Spleen (tissue), 11 donors: ENCODE measurements at regions not wholly inside any gene's neighbourhood (a gene's known extent, or its start where the extent isn't known, plus 50 kb on each side); places are given as distances from the start of the nearest gene placed in this dataset.

Experiments used
- DNase-seq: peaks from one replicate; pipeline ENCODE4 v3.0.0-alpha.2; 2020
- H3K27ac ChIP-seq, 8 donors: fragments of 200-600 bp; sonication (generic) in 7 of 8; 1 replicate in 4 of 8; 2 replicates in 4 of 8; pipeline versions ENCODE4 v1.5.0 to v1.8.0; 2016 to 2021; ENCODE audit warnings: inconsistent platforms in 4 of 8, mild to moderate bottlenecking in 4 of 8, moderate library complexity in 1 of 8
- H3K27me3 ChIP-seq, 7 donors: fragments of 200-600 bp; sonication (generic) in 6 of 7; replicated peaks in 1 of 7; 1 replicate in 4 of 7; 2 replicates in 3 of 7; pipeline versions ENCODE4 v1.5.0 to v1.8.0; 2016 to 2021; ENCODE audit warnings: inconsistent platforms in 3 of 7, mild to moderate bottlenecking in 1 of 7
- H3K36me3 ChIP-seq, 6 donors: fragments of 200-600 bp; sonication (generic) in 5 of 6; 1 replicate in 4 of 6; 2 replicates in 2 of 6; pipeline versions ENCODE4 v1.5.0 to v1.8.0; 2016 to 2021; ENCODE audit warnings: inconsistent platforms in 2 of 6
- H3K4me1 ChIP-seq, 6 donors: fragments of 200-600 bp; sonication (generic) in 5 of 6; 1 replicate in 3 of 6; 2 replicates in 3 of 6; pipeline versions ENCODE4 v1.5.0 to v1.8.0; 2016 to 2021; ENCODE audit warnings: inconsistent platforms in 3 of 6
- H3K4me3 ChIP-seq, 8 donors: fragments of 200-600 bp; sonication (generic) in 7 of 8; 1 replicate in 4 of 8; 2 replicates in 4 of 8; pipeline versions ENCODE4 v1.5.0 to v1.8.0; 2016 to 2021; ENCODE audit warnings: inconsistent platforms in 4 of 8, mild to moderate bottlenecking in 4 of 8, moderate library complexity in 2 of 8
- H3K9me3 ChIP-seq, 8 donors: fragments of 200-600 bp; sonication (generic) in 7 of 8; 1 replicate in 4 of 8; 2 replicates in 4 of 8; pipeline versions ENCODE4 v1.5.0 to v1.8.0; 2016 to 2021; ENCODE audit warnings: inconsistent platforms in 4 of 8
- POLR2A ChIP-seq, 3 donors: fragments of 450-650 bp; IDR thresholded peaks; one replicate each; pipeline ENCODE4 v1.5.1; 2017; ENCODE audit warnings: antibody characterized with exemption in 3 of 3, mild to moderate bottlenecking in 1 of 3
- POLR2AphosphoS5 ChIP-seq, 3 donors: sonication (generic); formaldehyde crosslinking; IDR thresholded peaks; one replicate each; pipeline ENCODE4 v1.5.1; 2017; ENCODE audit warnings: antibody characterized with exemption in 3 of 3
- WGBS, 5 donors: extraction: QIAGEN DNeasy Blood & Tissue Kit in 3 of 5; methylation state at CpG; one replicate each; pipeline versions ENCODE4 v1.1.5 to v1.1.7; 2013 to 2018; 5-methylcytosine and 5-hydroxymethylcytosine counted together
- intact Hi-C: fragments of 100-400 bp; cut with DNase I; formaldehyde crosslinking; loops from one replicate; pipeline ENCODE4 v1.15.0; 2023; ENCODE audit warnings: low total_unique reads
- TF ChIP-seq, protein P1 (sequence below), 11 experiments: fragments of 200-600 bp in 7 of 11; fragments of 450-650 bp in 4 of 11; sonication (generic) in 4 of 11; IDR thresholded peaks in 8 of 11; conservative IDR thresholded peaks in 3 of 11; 1 replicate in 7 of 11; 2 replicates in 4 of 11; pipeline versions ENCODE4 v1.4.0 to v1.8.0; 2016 to 2021; ENCODE audit warnings: antibody characterized with exemption in 11 of 11, inconsistent platforms in 4 of 11, mild to moderate bottlenecking in 1 of 11
- donor health status: healthy with polysubstance abuse.
- donor health status: DM: no; HTN: no; CAD: no; lungs with moderate emphysema.
- donor health status: DM: no; HTN: no; CAD: no.
- donor health status: Bipolar disorder and iron deficiency.
- donor health status: healthy.
- donor health status: DM: no; HTN: no; CAD: no.
- donor health status: DM: yes; HTN: yes; CAD: no.

DNA sequence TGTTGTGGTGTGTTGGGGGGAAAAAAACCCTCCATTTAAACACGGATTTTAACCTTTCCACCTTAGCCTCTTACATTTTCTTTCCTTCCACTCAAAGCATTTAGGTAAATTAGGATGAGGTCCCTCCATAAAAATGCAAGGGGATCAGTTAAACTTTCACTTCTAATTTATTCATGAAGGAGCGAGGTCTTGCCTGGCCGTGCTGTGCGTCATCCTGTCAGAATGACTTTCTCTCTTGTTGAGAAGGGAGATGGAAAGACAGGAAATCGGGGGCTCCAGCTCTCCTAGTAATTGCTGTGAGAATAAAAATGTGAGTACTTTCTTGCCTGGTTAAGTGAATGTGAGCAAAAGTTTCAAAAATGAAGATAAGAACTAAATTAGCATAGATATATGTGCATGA is 962.3 kb upstream of the NR2F2 start:
- intact Hi-C loops, result no loop called here
- WGBS, 5 donors, result 32 to 45% (median 43%) methylated on average over 5 of the region's 5 CpGs

GRCh38 chr15:95368755-95369601 is 961.5 kb upstream of the NR2F2 start:
- DNase-seq, result no peak
- Histone ChIP-seq H3K36me3 (no peaks in the 10 kb centered on the region), H3K4me1 (peaks cover 0 to 29% (median 6%) of the 10 kb centered on the region in 6 donors), H3K4me3 (no peak overlapping the region), H3K27me3 (no peaks in the 10 kb centered on the region), H3K27ac (no peak overlapping the region), H3K9me3 (peaks cover 0 to 4% (median 0%) of the 10 kb centered on the region in 8 donors)
- intact Hi-C loops, result no loop called here
- WGBS, 5 donors, result 74 to 82% (median 76%) methylated on average over 7 of the region's 7 CpGs
- TF ChIP-seq POLR2AphosphoS5 (IDR thresholded peaks at IDR 0.05) (no peak), POLR2A (IDR thresholded peaks at IDR 0.05) (no peak)
- TF ChIP-seq, protein P1, sequence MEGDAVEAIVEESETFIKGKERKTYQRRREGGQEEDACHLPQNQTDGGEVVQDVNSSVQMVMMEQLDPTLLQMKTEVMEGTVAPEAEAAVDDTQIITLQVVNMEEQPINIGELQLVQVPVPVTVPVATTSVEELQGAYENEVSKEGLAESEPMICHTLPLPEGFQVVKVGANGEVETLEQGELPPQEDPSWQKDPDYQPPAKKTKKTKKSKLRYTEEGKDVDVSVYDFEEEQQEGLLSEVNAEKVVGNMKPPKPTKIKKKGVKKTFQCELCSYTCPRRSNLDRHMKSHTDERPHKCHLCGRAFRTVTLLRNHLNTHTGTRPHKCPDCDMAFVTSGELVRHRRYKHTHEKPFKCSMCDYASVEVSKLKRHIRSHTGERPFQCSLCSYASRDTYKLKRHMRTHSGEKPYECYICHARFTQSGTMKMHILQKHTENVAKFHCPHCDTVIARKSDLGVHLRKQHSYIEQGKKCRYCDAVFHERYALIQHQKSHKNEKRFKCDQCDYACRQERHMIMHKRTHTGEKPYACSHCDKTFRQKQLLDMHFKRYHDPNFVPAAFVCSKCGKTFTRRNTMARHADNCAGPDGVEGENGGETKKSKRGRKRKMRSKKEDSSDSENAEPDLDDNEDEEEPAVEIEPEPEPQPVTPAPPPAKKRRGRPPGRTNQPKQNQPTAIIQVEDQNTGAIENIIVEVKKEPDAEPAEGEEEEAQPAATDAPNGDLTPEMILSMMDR (IDR thresholded peaks at IDR 0.05 in 8 of 11, conservative IDR thresholded peaks at IDR 0.05 in 3 of 11), result no peak

More for the DNA sequence above, 962.3 kb upstream of the NR2F2 start:
- H3K36me3 ChIP-seq, result no peaks in the 10 kb centered on the region
- H3K27ac ChIP-seq, result peak overlapping the region in 6 of 8 donors; percentile 12 to 85 (median 30)
- DNase-seq, result no peak
- TF ChIP-seq, protein P1 (IDR thresholded peaks at IDR 0.05 in 8 of 11, conservative IDR thresholded peaks at IDR 0.05 in 3 of 11), result no peak
- no peak for TF ChIP-seq POLR2AphosphoS5 (IDR thresholded peaks at IDR 0.05)
- TF ChIP-seq POLR2A (IDR thresholded peaks at IDR 0.05), result no peak
- H3K27me3 ChIP-seq, result no peaks in the 10 kb centered on the region
- no peak overlapping the region for H3K4me3 ChIP-seq
- peaks cover 0 to 6% (median 0%) of the 10 kb centered on the region in 8 donors for H3K9me3 ChIP-seq
- peaks cover 0 to 29% (median 6%) of the 10 kb centered on the region in 6 donors for H3K4me1 ChIP-seq

DNA sequence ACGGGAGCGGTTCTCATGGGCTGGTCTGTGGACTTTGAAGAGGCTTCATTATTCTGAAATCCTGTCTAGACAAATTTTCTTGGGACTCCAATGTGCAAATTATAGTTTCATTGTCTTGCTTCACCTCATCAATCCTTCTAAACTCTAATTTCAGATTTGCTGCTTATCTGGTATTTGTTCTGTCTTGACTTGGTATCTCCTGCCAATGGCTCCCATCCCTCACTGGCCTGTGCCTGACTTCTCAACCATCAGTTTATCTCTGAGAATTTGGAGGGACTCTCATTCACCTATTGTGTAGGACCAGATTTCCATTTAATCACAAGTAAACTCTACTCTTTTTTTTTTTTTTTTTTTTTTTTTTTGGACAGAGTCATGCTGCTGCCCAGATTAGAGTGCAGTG is 960.2 kb upstream of the NR2F2 start:
- intact Hi-C loops, result no loop called here
- peaks cover 0 to 29% (median 6%) of the 10 kb centered on the region in 6 donors for H3K4me1 ChIP-seq
- TF ChIP-seq, protein P1 (IDR thresholded peaks at IDR 0.05 in 8 of 11, conservative IDR thresholded peaks at IDR 0.05 in 3 of 11), result no peak
- TF ChIP-seq POLR2A (IDR thresholded peaks at IDR 0.05), result no peak
- no peaks in the 10 kb centered on the region for H3K36me3 ChIP-seq
- H3K9me3 ChIP-seq, result no peaks in the 10 kb centered on the region
- H3K27ac ChIP-seq, result no peak overlapping the region
- H3K27me3 ChIP-seq, result no peaks in the 10 kb centered on the region
- H3K4me3 ChIP-seq, result no peak overlapping the region
- 84 to 100% (median 96%) methylated on average over 2 of the region's 2 CpGs for WGBS, 5 donors
- no peak for DNase-seq

DNA sequence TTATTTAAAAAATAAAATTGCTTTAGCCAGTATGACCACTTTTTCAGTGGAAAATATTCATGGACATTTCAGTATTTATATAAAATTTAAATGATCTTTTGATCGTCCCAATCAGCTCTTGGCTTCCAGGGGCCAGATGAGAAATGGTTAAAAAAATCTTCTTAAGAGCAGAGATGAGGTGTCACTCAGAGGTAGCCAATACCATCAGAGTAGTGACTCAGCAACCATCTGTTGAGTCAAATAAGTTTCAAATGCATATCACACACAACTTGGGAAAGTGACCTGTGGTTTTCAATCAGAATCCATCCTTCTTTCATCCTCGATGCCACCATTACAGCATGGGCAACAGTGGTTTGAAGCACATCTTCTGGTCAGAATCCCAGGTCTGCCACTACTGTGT is 958.8 kb upstream of the NR2F2 start:
- H3K36me3 ChIP-seq, result no peaks in the 10 kb centered on the region
- no peak overlapping the region for H3K27ac ChIP-seq
- 71 to 88% (median 72%) methylated on average over 2 of the region's 2 CpGs for WGBS, 5 donors
- no peaks in the 10 kb centered on the region for H3K9me3 ChIP-seq
- H3K27me3 ChIP-seq, result no peaks in the 10 kb centered on the region
- intact Hi-C loops, result no loop called here
- H3K4me3 ChIP-seq, result no peak overlapping the region
- DNase-seq, result no peak
- TF ChIP-seq POLR2A (IDR thresholded peaks at IDR 0.05), result no peak
- TF ChIP-seq, protein P1 (IDR thresholded peaks at IDR 0.05 in 8 of 11, conservative IDR thresholded peaks at IDR 0.05 in 3 of 11), result no peak
- no peak for TF ChIP-seq POLR2AphosphoS5 (IDR thresholded peaks at IDR 0.05)
- peaks cover 0 to 22% (median 6%) of the 10 kb centered on the region in 6 donors for H3K4me1 ChIP-seq
